OCI-LY1 (cell line): ENCODE measurements at regions not wholly inside any gene's neighbourhood (a gene's known extent, or its start where the extent isn't known, plus 50 kb on each side); places are given as distances from the start of the nearest gene placed in this dataset.
A peak's percentile ranks its signal among the peaks of the same experiment; 100 is the strongest.

Experiments
- H2AFZ ChIP-seq: fragments of 200-600 bp; sonication (generic), shearing (Covaris generic); 2 replicates; pipeline ENCODE4 v1.6.0; 2014; ENCODE audit warnings: antibody characterized with exemption, mild to moderate bottlenecking, low read length
- H3F3A ChIP-seq: fragments of 200-600 bp; sonication (generic), shearing (Covaris generic); 2 replicates; pipeline ENCODE4 v1.6.0; 2014; ENCODE audit warnings: mild to moderate bottlenecking, antibody characterized with exemption, low read length, moderate library complexity; ENCODE audit not compliant: insufficient read depth
- H3K27ac ChIP-seq: fragments of 200-600 bp; sonication (generic); 2 replicates; pipeline ENCODE4 v1.5.1; 2014; ENCODE audit warnings: low read length, mixed run types, mild to moderate bottlenecking, low read depth; ENCODE audit not compliant: poor library complexity, severe bottlenecking
- H3K27me3 ChIP-seq: fragments of 200-600 bp; sonication (generic); 2 replicates; pipeline ENCODE4 v1.6.0; 2014; ENCODE audit warnings: antibody characterized with exemption, mild to moderate bottlenecking, low read length, moderate library complexity; ENCODE audit not compliant: insufficient read depth
- H3K36me3 ChIP-seq: fragments of 200-600 bp; sonication (generic); 2 replicates; pipeline ENCODE4 v1.6.1; 2014; ENCODE audit warnings: mild to moderate bottlenecking, antibody characterized with exemption, low read length, moderate library complexity, mixed read lengths; ENCODE audit not compliant: insufficient read depth
- H3K4me1 ChIP-seq: fragments of 200-600 bp; sonication (generic); 2 replicates; pipeline ENCODE4 v1.5.1; 2014; ENCODE audit warnings: mild to moderate bottlenecking, low read length, moderate library complexity; ENCODE audit not compliant: insufficient read depth, severe bottlenecking
- H3K4me2 ChIP-seq: fragments of 200-600 bp; sonication (generic), shearing (Covaris generic); 2 replicates; pipeline ENCODE4 v1.6.1; 2014; ENCODE audit warnings: low read length
- H3K4me3 ChIP-seq: fragments of 200-600 bp; sonication (generic); 2 replicates; pipeline ENCODE4 v1.5.1; 2014; ENCODE audit warnings: low read length, low read depth, mild to moderate bottlenecking, mixed read lengths; ENCODE audit not compliant: poor library complexity, severe bottlenecking
- H3K79me2 ChIP-seq: fragments of 200-600 bp; shearing (Covaris generic); 2 replicates; pipeline ENCODE4 v1.6.1; 2016; ENCODE audit warnings: mixed run types, low read length, mixed read lengths; ENCODE audit not compliant: insufficient read depth
- H3K9ac ChIP-seq: fragments of 200-600 bp; sonication (generic), shearing (Covaris generic); 2 replicates; pipeline ENCODE4 v1.6.1; 2014; ENCODE audit warnings: mild to moderate bottlenecking, low read length, mixed read lengths
- H3K9me2 ChIP-seq: fragments of 200-600 bp; sonication (generic), shearing (Covaris generic); 2 replicates; pipeline ENCODE4 v1.6.1; 2014; ENCODE audit warnings: low read depth, mild to moderate bottlenecking, low read length, mixed read lengths
- H3K9me3 ChIP-seq: fragments of 200-600 bp; shearing (Covaris generic); 2 replicates; pipeline ENCODE4 v1.6.1; 2014; ENCODE audit warnings: low read length, mixed read lengths
- H4K20me1 ChIP-seq: fragments of 200-600 bp; sonication (generic), shearing (Covaris generic); 2 replicates; pipeline ENCODE4 v1.6.0; 2016; ENCODE audit warnings: mild to moderate bottlenecking, low read length; ENCODE audit not compliant: insufficient read depth
- CTCF ChIP-seq: fragments of 200-600 bp; sonication (generic), shearing (Covaris generic); IDR thresholded peaks from 2 replicates; pipeline ENCODE4 v1.5.1; 2017; ENCODE audit warnings: mild to moderate bottlenecking, antibody characterized with exemption, low read length, moderate library complexity, mixed read lengths
- EZH2 ChIP-seq: fragments of 200-600 bp; sonication (generic), shearing (Covaris generic); IDR thresholded peaks from 2 replicates; pipeline ENCODE4 v1.8.0; 2017; ENCODE audit warnings: borderline replicate concordance, mixed run types, mild to moderate bottlenecking, antibody characterized with exemption, low read length, moderate library complexity, mixed read lengths

- H3K4me3 ChIP-seq, result no peak overlapping the region
- peaks cover 11% of the 10 kb centered on the region; the same call in 1 of the 2 replicates for H3K79me2 ChIP-seq
- no peak overlapping the region for H3K4me2 ChIP-seq
- peaks cover 15% of the 10 kb centered on the region for H3K36me3 ChIP-seq
- H2AFZ ChIP-seq, result no peak overlapping the region
- peaks cover 59% of the 10 kb centered on the region for H3K4me1 ChIP-seq
- H3K9ac ChIP-seq, result no peak overlapping the region
- no peaks in the 10 kb centered on the region for H3K9me3 ChIP-seq
- no peaks in the 10 kb centered on the region for H3K9me2 ChIP-seq
- TF ChIP-seq EZH2 (no peak), CTCF (no peak)
- peak overlapping the region; percentile 58 for H3K27ac ChIP-seq
- no peaks in the 10 kb centered on the region for H4K20me1 ChIP-seq
- H3F3A ChIP-seq, result no peaks in the 10 kb centered on the region
- no peaks in the 10 kb centered on the region for H3K27me3 ChIP-seq
Measured at GRCh38 chr12:123051556-123051955, 71.1 kb downstream of the ARL6IP4 start.

- peaks cover 11% of the 10 kb centered on the region; the same call in 1 of the 2 replicates for H3K79me2 ChIP-seq
- H3K9ac ChIP-seq, result no peak overlapping the region
- no peaks in the 10 kb centered on the region for H3K27me3 ChIP-seq
- H2AFZ ChIP-seq, result no peak overlapping the region
- peaks cover 61% of the 10 kb centered on the region for H3K4me1 ChIP-seq
- no peak overlapping the region for H3K4me3 ChIP-seq
- no peak for TF ChIP-seq CTCF
- no peak for TF ChIP-seq EZH2
- no peaks in the 10 kb centered on the region for H3K9me3 ChIP-seq
- H3K9me2 ChIP-seq, result no peaks in the 10 kb centered on the region
- H3F3A ChIP-seq, result no peaks in the 10 kb centered on the region
- peak overlapping the region; percentile 58 for H3K27ac ChIP-seq
- H3K4me2 ChIP-seq, result no peak overlapping the region
- peaks cover 15% of the 10 kb centered on the region for H3K36me3 ChIP-seq
- H4K20me1 ChIP-seq, result no peaks in the 10 kb centered on the region
Measured at GRCh38 chr12:123050913-123051312, 70.4 kb downstream of the ARL6IP4 start.

- no peak overlapping the region for H3K4me2 ChIP-seq
- H3K9me3 ChIP-seq, result no peaks in the 10 kb centered on the region
- peaks cover 61% of the 10 kb centered on the region for H3K4me1 ChIP-seq
- no peaks in the 10 kb centered on the region for H3F3A ChIP-seq
- TF ChIP-seq CTCF (no peak), EZH2 (no peak)
- H3K27ac ChIP-seq, result peak overlapping the region; percentile 27
- H3K36me3 ChIP-seq, result peaks cover 15% of the 10 kb centered on the region
- H3K4me3 ChIP-seq, result no peak overlapping the region
- no peaks in the 10 kb centered on the region for H4K20me1 ChIP-seq
- H2AFZ ChIP-seq, result no peak overlapping the region
- H3K79me2 ChIP-seq, result peaks cover 11% of the 10 kb centered on the region; the same call in 1 of the 2 replicates
- no peak overlapping the region for H3K9ac ChIP-seq
- no peaks in the 10 kb centered on the region for H3K9me2 ChIP-seq
- H3K27me3 ChIP-seq, result no peaks in the 10 kb centered on the region
Measured at GRCh38 chr12:123050331-123050831, 69.9 kb downstream of the ARL6IP4 start.
